Adrenal gland (tissue), 5 donors: ENCODE measurements at regions not wholly inside any gene's neighbourhood (a gene's known extent, or its start where the extent isn't known, plus 50 kb on each side); places are given as distances from the start of the nearest gene placed in this dataset.

ENCODE experiments used
- POLR2A ChIP-seq, 2 donors: fragments of 450-650 bp; IDR thresholded peaks; one replicate each; pipeline ENCODE4 v1.6.1; 2017; ENCODE audit warnings: antibody characterized with exemption in 2 of 2, mild to moderate bottlenecking in 2 of 2, moderate library complexity in 1 of 2
- TF ChIP-seq, protein P1 (sequence below), 6 experiments: fragments of 450-650 bp in 4 of 6; fragments of 200-600 bp in 2 of 6; sonication (generic) in 1 of 6; IDR thresholded peaks; 1 replicate in 5 of 6; 2 replicates in 1 of 6; pipeline versions ENCODE4 v1.5.1 to v1.8.0; 2016 to 2021; ENCODE audit warnings: antibody characterized with exemption in 6 of 6, mild to moderate bottlenecking in 2 of 6, moderate library complexity in 1 of 6
- donor health status: DM: no; HTN: no; CAD: no.

DNA sequence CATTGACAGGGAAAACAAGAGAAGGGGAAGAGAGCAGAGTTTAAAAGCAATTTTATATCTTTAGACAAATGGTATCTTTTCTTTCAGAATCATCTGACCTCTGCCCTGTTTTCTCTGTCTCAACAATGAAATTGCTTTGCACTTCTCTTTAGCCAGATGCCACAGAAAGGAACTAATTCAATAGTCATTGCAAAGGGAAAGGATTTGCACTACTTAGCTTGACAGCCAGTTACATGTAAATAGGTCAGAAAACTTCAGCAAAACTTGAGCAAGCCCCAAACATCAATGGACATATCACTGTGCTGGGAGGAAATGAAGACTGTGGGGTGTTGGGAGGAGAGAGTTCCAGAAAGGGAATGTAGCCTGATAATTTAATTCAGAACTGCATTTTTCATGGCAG, 181.3 kb upstream of the FAM83B start:
- TF ChIP-seq, protein P1, sequence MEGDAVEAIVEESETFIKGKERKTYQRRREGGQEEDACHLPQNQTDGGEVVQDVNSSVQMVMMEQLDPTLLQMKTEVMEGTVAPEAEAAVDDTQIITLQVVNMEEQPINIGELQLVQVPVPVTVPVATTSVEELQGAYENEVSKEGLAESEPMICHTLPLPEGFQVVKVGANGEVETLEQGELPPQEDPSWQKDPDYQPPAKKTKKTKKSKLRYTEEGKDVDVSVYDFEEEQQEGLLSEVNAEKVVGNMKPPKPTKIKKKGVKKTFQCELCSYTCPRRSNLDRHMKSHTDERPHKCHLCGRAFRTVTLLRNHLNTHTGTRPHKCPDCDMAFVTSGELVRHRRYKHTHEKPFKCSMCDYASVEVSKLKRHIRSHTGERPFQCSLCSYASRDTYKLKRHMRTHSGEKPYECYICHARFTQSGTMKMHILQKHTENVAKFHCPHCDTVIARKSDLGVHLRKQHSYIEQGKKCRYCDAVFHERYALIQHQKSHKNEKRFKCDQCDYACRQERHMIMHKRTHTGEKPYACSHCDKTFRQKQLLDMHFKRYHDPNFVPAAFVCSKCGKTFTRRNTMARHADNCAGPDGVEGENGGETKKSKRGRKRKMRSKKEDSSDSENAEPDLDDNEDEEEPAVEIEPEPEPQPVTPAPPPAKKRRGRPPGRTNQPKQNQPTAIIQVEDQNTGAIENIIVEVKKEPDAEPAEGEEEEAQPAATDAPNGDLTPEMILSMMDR (IDR thresholded peaks at IDR 0.05): no peak
- no peak for TF ChIP-seq POLR2A (IDR thresholded peaks at IDR 0.05)
